NCI-H2196 treated with DMSO at 0.1 percent for 48 hours (cell line): ENCODE measurements at regions not wholly inside any gene's neighbourhood (a gene's known extent, or its start where the extent isn't known, plus 50 kb on each side); places are given as distances from the start of the nearest gene placed in this dataset.
"Not testable (repeated sequence)": the region's sequence is repeated elsewhere in the genome, so short reads cannot be mapped to it uniquely, and the experiment has no call there.

Source experiments
- DNase-seq: peaks from one replicate; lab custom pipeline; 2025; ENCODE audit not compliant: unreplicated experiment; lab: John Stamatoyannopoulos, UW

- no peak for DNase-seq
Measured at GRCh38 chr3:181917027-181917426, 205.3 kb downstream of the SOX2 start.

GRCh38 chr3:181919375-181919774 lies 207.7 kb downstream of the SOX2 start:
- no peak for DNase-seq

- no peak for DNase-seq
Measured at GRCh38 chr3:181920409-181920808, 208.7 kb downstream of the SOX2 start.

- no peak for DNase-seq
Measured at GRCh38 chr3:181921220-181921619, 209.5 kb downstream of the SOX2 start.

GRCh38 chr3:181925841-181926240 lies 214.1 kb downstream of the SOX2 start:
- DNase-seq: not testable (repeated sequence)

GRCh38 chr3:181929501-181929900 lies 217.8 kb downstream of the SOX2 start:
- DNase-seq: no peak

- no peak for DNase-seq
Measured at GRCh38 chr3:181930105-181930504, 218.4 kb downstream of the SOX2 start.

GRCh38 chr3:181932039-181932438 lies 220.3 kb downstream of the SOX2 start:
- DNase-seq: no peak

GRCh38 chr3:181933052-181933618 lies 221.4 kb downstream of the SOX2 start:
- no peak for DNase-seq

GRCh38 chr3:181935915-181936314 lies 224.2 kb downstream of the SOX2 start:
- no peak for DNase-seq

GRCh38 chr3:181936774-181937173 lies 225.0 kb downstream of the SOX2 start:
- no peak for DNase-seq

- not testable (repeated sequence) for DNase-seq
Measured at GRCh38 chr3:181938580-181938979, 226.9 kb downstream of the SOX2 start.

- DNase-seq: no peak
Measured at GRCh38 chr3:181940703-181941102, 229.0 kb downstream of the SOX2 start.

GRCh38 chr3:181941250-181941649 lies 229.5 kb downstream of the SOX2 start:
- DNase-seq: no peak

GRCh38 chr3:181943285-181943684 lies 231.6 kb downstream of the SOX2 start:
- no peak for DNase-seq

GRCh38 chr3:181947606-181948005 lies 235.9 kb downstream of the SOX2 start:
- no peak for DNase-seq

- no peak for DNase-seq
Measured at GRCh38 chr3:181948286-181948685, 236.6 kb downstream of the SOX2 start.

GRCh38 chr3:181952221-181952620 lies 240.5 kb downstream of the SOX2 start:
- no peak for DNase-seq

- DNase-seq: no peak
Measured at GRCh38 chr3:181952929-181953328, 241.2 kb downstream of the SOX2 start.

- no peak for DNase-seq
Measured at GRCh38 chr3:181955566-181955965, 243.8 kb downstream of the SOX2 start.

GRCh38 chr3:181956122-181956521 lies 244.4 kb downstream of the SOX2 start:
- DNase-seq: no peak

- no peak for DNase-seq
Measured at GRCh38 chr3:181966393-181966792, 254.7 kb downstream of the SOX2 start.

GRCh38 chr3:181969925-181970324 lies 258.2 kb downstream of the SOX2 start:
- no peak for DNase-seq

- no peak for DNase-seq
Measured at GRCh38 chr3:181971424-181971823, 259.7 kb downstream of the SOX2 start.
